ENCODE measurements at regions not wholly inside any gene's neighbourhood (a gene's known extent, or its start where the extent isn't known, plus 50 kb on each side); places are given as distances from the start of the nearest gene placed in this dataset.

DNA sequence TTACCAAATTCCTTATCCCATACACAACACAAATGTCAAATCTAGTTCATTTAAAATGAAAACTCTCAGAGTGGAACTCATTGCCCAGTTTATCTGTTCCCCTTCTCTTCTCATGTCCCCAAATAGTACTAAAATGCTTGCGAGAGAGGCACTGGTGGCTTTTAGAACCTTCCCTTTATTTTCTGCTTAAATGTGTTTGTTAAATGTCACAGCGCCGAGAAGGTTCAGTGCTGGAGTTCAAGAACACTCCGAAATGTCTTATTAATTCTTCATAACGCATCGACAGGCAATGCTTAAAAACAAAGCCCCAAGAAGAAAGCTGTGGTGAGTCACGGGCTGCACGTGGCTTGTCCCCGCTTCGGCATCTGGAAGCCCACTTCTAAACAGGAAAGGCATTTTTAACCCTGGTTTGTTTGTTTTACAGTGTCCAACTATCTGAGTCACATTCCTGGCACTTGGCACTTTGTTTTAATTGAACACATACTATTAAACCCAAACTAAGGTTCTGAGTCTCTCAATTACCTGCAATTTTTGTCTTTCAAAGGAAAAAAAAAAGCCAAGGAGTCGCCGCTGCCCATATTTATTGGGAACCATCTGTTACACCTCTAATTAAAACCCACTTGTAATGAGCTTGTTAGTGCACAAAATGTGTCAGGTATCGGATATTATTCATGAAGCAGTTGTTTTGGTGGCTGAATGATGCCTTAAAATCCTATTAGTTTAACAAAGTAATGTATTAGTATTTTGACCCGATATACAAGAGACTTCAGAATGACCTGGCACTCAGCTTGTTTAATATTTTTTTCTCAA is 49.9 kb upstream of the MGMT start:
- Histone ChIP-seq H2AFZ (ENCODE audit: low read length) (no peak overlapping the region), H3K27ac (ENCODE audit: low read depth, low read length, poor library complexity, severe bottlenecking) (no peak overlapping the region), H4K20me1 (ENCODE audit: insufficient read depth, low read length) (no peaks in the 10 kb centered on the region), H3K36me3 (ENCODE audit: insufficient read depth, low read length) (no peaks in the 10 kb centered on the region), H3K27me3 (ENCODE audit: insufficient read depth, low read length) (no peaks in the 10 kb centered on the region; the same call in 1 of the 2 replicates), H3K9me3 (ENCODE audit: low read length) (no peaks in the 10 kb centered on the region), H3K79me2 (ENCODE audit: insufficient read depth, low read length) (no peaks in the 10 kb centered on the region), H3K4me1 (ENCODE audit: insufficient read depth, low read length, severe bottlenecking) (no peaks in the 10 kb centered on the region), H3F3A (ENCODE audit: insufficient read depth, low read length) (no peaks in the 10 kb centered on the region), H3K9me2 (ENCODE audit: low read depth, low read length) (no peaks in the 10 kb centered on the region), H3K4me2 (ENCODE audit: low read length) (no peak overlapping the region), H3K4me3 (ENCODE audit: low read depth, low read length, poor library complexity, severe bottlenecking) (no peak overlapping the region), H3K9ac (ENCODE audit: low read length) (no peak overlapping the region)
- TF ChIP-seq, protein P1, sequence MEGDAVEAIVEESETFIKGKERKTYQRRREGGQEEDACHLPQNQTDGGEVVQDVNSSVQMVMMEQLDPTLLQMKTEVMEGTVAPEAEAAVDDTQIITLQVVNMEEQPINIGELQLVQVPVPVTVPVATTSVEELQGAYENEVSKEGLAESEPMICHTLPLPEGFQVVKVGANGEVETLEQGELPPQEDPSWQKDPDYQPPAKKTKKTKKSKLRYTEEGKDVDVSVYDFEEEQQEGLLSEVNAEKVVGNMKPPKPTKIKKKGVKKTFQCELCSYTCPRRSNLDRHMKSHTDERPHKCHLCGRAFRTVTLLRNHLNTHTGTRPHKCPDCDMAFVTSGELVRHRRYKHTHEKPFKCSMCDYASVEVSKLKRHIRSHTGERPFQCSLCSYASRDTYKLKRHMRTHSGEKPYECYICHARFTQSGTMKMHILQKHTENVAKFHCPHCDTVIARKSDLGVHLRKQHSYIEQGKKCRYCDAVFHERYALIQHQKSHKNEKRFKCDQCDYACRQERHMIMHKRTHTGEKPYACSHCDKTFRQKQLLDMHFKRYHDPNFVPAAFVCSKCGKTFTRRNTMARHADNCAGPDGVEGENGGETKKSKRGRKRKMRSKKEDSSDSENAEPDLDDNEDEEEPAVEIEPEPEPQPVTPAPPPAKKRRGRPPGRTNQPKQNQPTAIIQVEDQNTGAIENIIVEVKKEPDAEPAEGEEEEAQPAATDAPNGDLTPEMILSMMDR (IDR thresholded peaks at IDR 0.05; ENCODE audit: low read length) = no peak
- TF ChIP-seq EZH2 (IDR thresholded peaks at IDR 0.05; ENCODE audit: borderline replicate concordance, low read length) = no peak
